ENCODE measurements at regions not wholly inside any gene's neighbourhood (a gene's known extent, or its start where the extent isn't known, plus 50 kb on each side); places are given as distances from the start of the nearest gene placed in this dataset.

DNA sequence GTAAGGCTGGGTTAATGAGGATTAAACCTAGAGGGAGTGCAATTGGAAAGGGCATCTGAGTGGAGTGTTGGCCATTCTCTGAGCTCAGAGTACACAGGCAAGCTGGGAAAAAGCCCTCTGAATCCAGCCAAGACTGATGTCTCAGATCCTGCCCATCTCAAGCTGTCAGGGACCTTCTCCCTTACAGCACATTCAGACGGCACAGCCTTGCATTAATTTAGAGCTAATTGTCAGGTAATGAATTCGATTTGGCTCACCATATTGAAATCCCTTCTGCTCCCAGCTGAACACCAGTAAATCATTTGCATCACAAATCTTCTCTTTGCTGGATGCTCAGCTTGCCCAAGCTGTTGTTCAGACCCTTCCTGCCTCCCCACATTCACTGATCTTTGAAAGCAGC, 399.3 kb upstream of the PODXL start:
- TF ChIP-seq, protein P1, sequence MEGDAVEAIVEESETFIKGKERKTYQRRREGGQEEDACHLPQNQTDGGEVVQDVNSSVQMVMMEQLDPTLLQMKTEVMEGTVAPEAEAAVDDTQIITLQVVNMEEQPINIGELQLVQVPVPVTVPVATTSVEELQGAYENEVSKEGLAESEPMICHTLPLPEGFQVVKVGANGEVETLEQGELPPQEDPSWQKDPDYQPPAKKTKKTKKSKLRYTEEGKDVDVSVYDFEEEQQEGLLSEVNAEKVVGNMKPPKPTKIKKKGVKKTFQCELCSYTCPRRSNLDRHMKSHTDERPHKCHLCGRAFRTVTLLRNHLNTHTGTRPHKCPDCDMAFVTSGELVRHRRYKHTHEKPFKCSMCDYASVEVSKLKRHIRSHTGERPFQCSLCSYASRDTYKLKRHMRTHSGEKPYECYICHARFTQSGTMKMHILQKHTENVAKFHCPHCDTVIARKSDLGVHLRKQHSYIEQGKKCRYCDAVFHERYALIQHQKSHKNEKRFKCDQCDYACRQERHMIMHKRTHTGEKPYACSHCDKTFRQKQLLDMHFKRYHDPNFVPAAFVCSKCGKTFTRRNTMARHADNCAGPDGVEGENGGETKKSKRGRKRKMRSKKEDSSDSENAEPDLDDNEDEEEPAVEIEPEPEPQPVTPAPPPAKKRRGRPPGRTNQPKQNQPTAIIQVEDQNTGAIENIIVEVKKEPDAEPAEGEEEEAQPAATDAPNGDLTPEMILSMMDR (IDR thresholded peaks at IDR 0.05): no peak
- TF ChIP-seq EZH2phosphoT487 (IDR thresholded peaks at IDR 0.05; ENCODE audit: borderline replicate concordance, low read depth): no peak

Measured in SK-N-SH (cell line).